NB4 (cell line): ENCODE measurements at regions not wholly inside any gene's neighbourhood (a gene's known extent, or its start where the extent isn't known, plus 50 kb on each side); places are given as distances from the start of the nearest gene placed in this dataset.

ENCODE experiments used
- CTCF ChIP-seq: IDR thresholded peaks from one replicate; pipeline ENCODE4 v1.5.1; 2012; ENCODE audit warnings: low read depth, low read length
- MAX ChIP-seq: IDR thresholded peaks from 2 replicates; pipeline ENCODE4 v1.6.1; 2011; ENCODE audit warnings: low read depth, low read length
- MYC ChIP-seq: IDR thresholded peaks from 2 replicates; pipeline ENCODE4 v1.6.1; 2011; ENCODE audit warnings: low read depth, low read length
- POLR2A ChIP-seq: IDR thresholded peaks from 2 replicates; pipeline ENCODE4 v1.6.1; 2011; ENCODE audit warnings: mild to moderate bottlenecking; ENCODE audit not compliant: insufficient read length; ENCODE audit errors: extremely low read depth

GRCh38 chr2:31688282-31688681 lies 107.5 kb upstream of the SRD5A2 start:
- TF ChIP-seq CTCF (peak; percentile 64), POLR2A (no peak), MAX (no peak), MYC (no peak)
